HepG2 (cell line): ENCODE measurements at regions not wholly inside any gene's neighbourhood (a gene's known extent, or its start where the extent isn't known, plus 50 kb on each side); places are given as distances from the start of the nearest gene placed in this dataset.

Source experiments
- ATAC-seq: fragments of 200-7000 bp; cut with Tn5 transposase; 3 replicates; pipeline ENCODE4 v1.9.1; 2020; ENCODE audit warnings: mild to moderate bottlenecking, moderate library complexity
- BruUV-seq: library from RNA; stranded (reverse); fragments of 400-500 nt; replicated peaks from 2 replicates; lab custom pipeline; 2021; lab: Mats Ljungman, UMichigan
- CTCF ChIA-PET: fragments of 300-600 bp; formaldehyde crosslinking; extraction: SDS; loops from one replicate; lab custom pipeline; 2021; ENCODE audit warnings: low total read pairs, inconsistent platforms, low intra/inter-chr PET ratio; lab: Yijun Ruan, JAX
- POLR2A ChIA-PET: fragments of 350-600 bp; sonication (Branson Sonifier 250); formaldehyde crosslinking; loops from one replicate; lab custom pipeline; 2020; ENCODE audit warnings: antibody characterized with exemption, inconsistent platforms; lab: Yijun Ruan, JAX
- DNase-seq: peaks from one replicate; pipeline ENCODE4 v3.0.0-alpha.2; 2015; ENCODE audit warnings: low spot score
- FAIRE-seq: peaks from 3 replicates; lab custom pipeline; 2011; peaks lifted over from hg19 to GRCh38; lab: Jason Lieb, UNC
- H2AFZ ChIP-seq: one replicate; pipeline ENCODE4 v1.6.1; 2011; ENCODE audit warnings: low read length, inconsistent platforms
- H3K27ac ChIP-seq: fragments of 300-600 bp; 3 replicates; pipeline ENCODE4 v1.8.0; 2011; ENCODE audit warnings: mixed run types, mild to moderate bottlenecking, mixed read lengths, low read length, inconsistent platforms; ENCODE audit not compliant: insufficient read depth; ENCODE audit errors: extremely low read length
- H3K27me3 ChIP-seq, 2 experiments: fragments of 200-600 bp in 1 of 2; 2 replicates in 1 of 2; 3 replicates in 1 of 2; pipeline versions ENCODE4 v1.6.0 to v1.8.0; 2011; ENCODE audit warnings: low read length in 2 of 2, mild to moderate bottlenecking in 2 of 2, moderate library complexity in 2 of 2, inconsistent platforms in 1 of 2; ENCODE audit not compliant: insufficient read depth in 2 of 2, control insufficient read depth in 1 of 2
- H3K36me3 ChIP-seq, 2 experiments: fragments of 200-600 bp in 1 of 2; replicated peaks in 1 of 2; 2 replicates in 1 of 2; 3 replicates in 1 of 2; pipeline versions ENCODE4 v1.5.1 to v1.8.0; 2011; ENCODE audit warnings: low read length in 2 of 2, inconsistent platforms in 1 of 2; ENCODE audit not compliant: insufficient read depth in 2 of 2, control insufficient read depth in 1 of 2
- H3K4me1 ChIP-seq: 2 replicates; pipeline ENCODE4 v1.5.1; 2012; ENCODE audit warnings: low read length, inconsistent platforms; ENCODE audit not compliant: insufficient read depth
- H3K4me2 ChIP-seq: 2 replicates; pipeline ENCODE4 v1.6.0; 2011; ENCODE audit warnings: low read depth, low read length, inconsistent platforms
- H3K4me3 ChIP-seq, 3 experiments: fragments of 200-600 bp in 1 of 3; sonication (generic), shearing (Covaris generic) in 1 of 3; replicated peaks in 1 of 3; 2 replicates each; pipeline ENCODE4 v1.5.1; 2011 to 2016; ENCODE audit warnings: low read length in 3 of 3, inconsistent platforms in 2 of 3, low read depth in 2 of 3, mild to moderate bottlenecking in 2 of 3, control low read depth in 1 of 3, mixed read lengths in 1 of 3; ENCODE audit not compliant: insufficient read depth in 1 of 3
- H3K79me2 ChIP-seq: one replicate; pipeline ENCODE4 v1.6.1; 2011; ENCODE audit warnings: low read length, inconsistent platforms; ENCODE audit not compliant: insufficient read depth
- H3K9ac ChIP-seq: 2 replicates; pipeline ENCODE4 v1.6.0; 2011; ENCODE audit warnings: mild to moderate bottlenecking, low read depth, low read length, inconsistent platforms; ENCODE audit not compliant: insufficient read depth
- H3K9me3 ChIP-seq: 2 replicates; pipeline ENCODE4 v1.5.1; 2012; ENCODE audit warnings: mild to moderate bottlenecking, low read length
- H4K20me1 ChIP-seq: 2 replicates; pipeline ENCODE4 v1.6.0; 2011; ENCODE audit warnings: inconsistent platforms, mild to moderate bottlenecking, low read length, moderate library complexity; ENCODE audit not compliant: insufficient read depth
- EHMT2 ChIP-seq: fragments of 200-600 bp; sonication (generic); IDR thresholded peaks from 2 replicates; pipeline ENCODE4 v1.7.0; 2017; ENCODE audit warnings: antibody characterized with exemption, low read depth, low read length, borderline replicate concordance
- HNRNPL ChIP-seq: fragments of 200-400 bp; formaldehyde crosslinking; IDR thresholded peaks from 2 replicates; pipeline ENCODE4 v1.6.1; 2017; ENCODE audit warnings: mild to moderate bottlenecking, low read depth, low read length
- ISL2 ChIP-seq: sonication (generic); formaldehyde crosslinking; IDR thresholded peaks from 2 replicates; pipeline ENCODE4 v1.5.0; 2020; ENCODE audit warnings: missing genetic modification reagents
- KMT2B ChIP-seq: IDR thresholded peaks from 2 replicates; pipeline ENCODE4 v1.6.1; 2016; ENCODE audit warnings: missing genetic modification reagents, missing compliant biosample characterization
- SIN3A ChIP-seq: IDR thresholded peaks from 2 replicates; pipeline ENCODE4 v1.6.1; 2011; ENCODE audit warnings: low read depth, mild to moderate bottlenecking, control low read depth, low read length, borderline replicate concordance
- SNAPC2 ChIP-seq: sonication (generic); formaldehyde crosslinking; IDR thresholded peaks from 2 replicates; pipeline ENCODE4 v1.8.1; 2022; ENCODE audit warnings: mild to moderate bottlenecking, missing genetic modification reagents
- ZNF883 ChIP-seq: sonication (generic); formaldehyde crosslinking; IDR thresholded peaks from 2 replicates; pipeline ENCODE4 v1.5.1; 2020; ENCODE audit warnings: mild to moderate bottlenecking, missing genetic modification reagents; ENCODE audit errors: not compliant biosample characterization
- WGBS: methylation state at CpG from one replicate; pipeline ENCODE4 v1.1.6; 2017; ENCODE audit warnings: low lambda C conversion rate; 5-methylcytosine and 5-hydroxymethylcytosine counted together
- in situ Hi-C: cut with HindIII; loops from 2 replicates; pipeline ENCODE4 v1.10.0; 2017; ENCODE audit warnings: low pct_unique_long_range_greater_than_20kb; ENCODE audit not compliant: extremely low pct_ligation_motif_present
- intact Hi-C: fragments of 100-400 bp; cut with micrococcal nuclease; formaldehyde crosslinking; loops from one replicate; pipeline ENCODE4 v1.10.0; 2022; ENCODE audit not compliant: unreplicated experiment
- TF ChIP-seq, protein P1 (sequence below): sonication (generic); formaldehyde crosslinking; IDR thresholded peaks from 2 replicates; pipeline ENCODE4 v1.4.0; 2020; ENCODE audit warnings: low read depth, missing genetic modification reagents

DNA sequence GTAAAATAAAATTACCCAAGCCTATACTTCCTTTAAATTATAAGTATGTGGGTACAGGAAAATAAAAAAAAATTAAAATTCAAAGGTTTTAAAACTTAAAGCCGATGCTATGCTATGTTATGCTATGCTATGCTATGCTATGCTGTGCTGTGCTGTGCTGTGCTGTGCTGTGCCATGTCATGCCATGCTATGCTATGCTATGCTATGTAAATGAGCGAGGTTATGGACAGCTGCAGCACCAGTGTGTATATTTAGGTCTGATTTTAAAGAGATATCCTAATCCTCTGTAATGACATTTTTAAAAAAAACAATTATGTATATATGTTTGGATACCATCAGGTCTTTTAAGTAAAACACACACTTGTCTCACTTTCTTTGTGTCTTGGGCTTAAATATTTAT lies 1822.0 kb upstream of the SEL1L start:
- DNase-seq = no peak
- no peaks in the 10 kb centered on the region for H3K36me3 ChIP-seq
- FAIRE-seq = no peak
- no peak for TF ChIP-seq SIN3A
- TF ChIP-seq ZNF883 (CRISPR knock-in tag) = no peak
- TF ChIP-seq, protein P1, sequence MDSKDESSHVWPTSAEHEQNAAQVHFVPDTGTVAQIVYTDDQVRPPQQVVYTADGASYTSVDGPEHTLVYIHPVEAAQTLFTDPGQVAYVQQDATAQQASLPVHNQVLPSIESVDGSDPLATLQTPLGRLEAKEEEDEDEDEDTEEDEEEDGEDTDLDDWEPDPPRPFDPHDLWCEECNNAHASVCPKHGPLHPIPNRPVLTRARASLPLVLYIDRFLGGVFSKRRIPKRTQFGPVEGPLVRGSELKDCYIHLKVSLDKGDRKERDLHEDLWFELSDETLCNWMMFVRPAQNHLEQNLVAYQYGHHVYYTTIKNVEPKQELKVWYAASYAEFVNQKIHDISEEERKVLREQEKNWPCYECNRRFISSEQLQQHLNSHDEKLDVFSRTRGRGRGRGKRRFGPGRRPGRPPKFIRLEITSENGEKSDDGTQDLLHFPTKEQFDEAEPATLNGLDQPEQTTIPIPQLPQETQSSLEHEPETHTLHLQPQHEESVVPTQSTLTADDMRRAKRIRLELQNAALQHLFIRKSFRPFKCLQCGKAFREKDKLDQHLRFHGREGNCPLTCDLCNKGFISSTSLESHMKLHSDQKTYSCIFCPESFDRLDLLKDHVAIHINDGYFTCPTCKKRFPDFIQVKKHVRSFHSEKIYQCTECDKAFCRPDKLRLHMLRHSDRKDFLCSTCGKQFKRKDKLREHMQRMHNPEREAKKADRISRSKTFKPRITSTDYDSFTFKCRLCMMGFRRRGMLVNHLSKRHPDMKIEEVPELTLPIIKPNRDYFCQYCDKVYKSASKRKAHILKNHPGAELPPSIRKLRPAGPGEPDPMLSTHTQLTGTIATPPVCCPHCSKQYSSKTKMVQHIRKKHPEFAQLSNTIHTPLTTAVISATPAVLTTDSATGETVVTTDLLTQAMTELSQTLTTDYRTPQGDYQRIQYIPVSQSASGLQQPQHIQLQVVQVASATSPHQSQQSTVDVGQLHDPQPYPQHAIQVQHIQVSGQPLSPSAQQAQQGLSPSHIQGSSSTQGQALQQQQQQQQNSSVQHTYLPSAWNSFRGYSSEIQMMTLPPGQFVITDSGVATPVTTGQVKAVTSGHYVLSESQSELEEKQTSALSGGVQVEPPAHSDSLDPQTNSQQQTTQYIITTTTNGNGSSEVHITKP = no peak
- no peak for TF ChIP-seq EHMT2
- TF ChIP-seq SNAPC2 (CRISPR knock-in tag) = no peak
- no peak for TF ChIP-seq KMT2B (CRISPR knock-in tag)
- no peak for TF ChIP-seq ISL2
- TF ChIP-seq HNRNPL = no peak
- TF ChIP-seq, all 625 proteins: peak for 0
- ATAC-seq = no peak
- no TSS peak for BruUV-seq
- Histone ChIP-seq H3K4me3 (no peak overlapping the region), H4K20me1 (no peaks in the 10 kb centered on the region), H3K27me3 (no peaks in the 10 kb centered on the region), H3K79me2 (no peaks in the 10 kb centered on the region), H3K4me1 (no peaks in the 10 kb centered on the region), H3K4me2 (no peak overlapping the region), H3K9ac (no peak overlapping the region), H2AFZ (no peak overlapping the region), H3K27ac (no peak overlapping the region), H3K9me3 (peaks cover 13% of the 10 kb centered on the region)
- 0% methylated on average over 2 of the region's 2 CpGs for WGBS
- ChIA-PET POLR2A (no interaction called here), CTCF (no interaction called here)
- intact Hi-C loops = no loop called here
- in situ Hi-C loops = no loop called here
